ENCODE measurements at regions not wholly inside any gene's neighbourhood (a gene's known extent, or its start where the extent isn't known, plus 50 kb on each side); places are given as distances from the start of the nearest gene placed in this dataset.

DNA sequence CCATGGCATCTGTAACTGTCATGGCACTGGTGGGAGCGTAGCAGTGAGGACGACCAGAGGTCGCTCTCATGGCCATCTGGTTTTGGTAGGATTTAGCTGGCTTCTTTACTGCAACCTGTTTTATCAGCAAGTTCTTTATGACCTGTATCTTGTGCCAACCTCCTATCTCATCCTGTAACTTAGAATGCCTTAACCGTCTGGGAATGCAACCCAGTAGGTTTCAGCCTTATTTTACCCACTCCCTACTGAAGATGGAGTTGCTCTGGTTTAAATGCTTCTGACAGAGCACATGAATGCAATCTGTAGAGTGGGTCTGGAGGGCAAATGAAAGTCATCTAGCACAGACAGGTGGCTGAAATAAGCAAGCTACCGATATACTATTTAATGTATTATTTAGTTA is 55.3 kb upstream of the OPN4 start:
- Histone ChIP-seq H3K27ac (no peak overlapping the region), H3K4me3 (no peak overlapping the region), H3K4me2 (no peak overlapping the region), H3K4me1 (peaks cover 5% of the 10 kb centered on the region; the same call in 2 of the 3 replicates), H3K9me3 (no peaks in the 10 kb centered on the region)
- TF ChIP-seq RAD21 (conservative IDR thresholded peaks at IDR 0.05 in 1 of 2, IDR thresholded peaks at IDR 0.05 in 1 of 2): no peak
- no peak for TF ChIP-seq ZNF302 (CRISPR knock-in tag; IDR thresholded peaks at IDR 0.05)
- TF ChIP-seq ELK1 (IDR thresholded peaks at IDR 0.05; ENCODE audit: low read depth, low read length): no peak
- no peak for TF ChIP-seq SREBF2 (IDR thresholded peaks at IDR 0.05)
- TF ChIP-seq TFCP2L1 (CRISPR knock-in tag; IDR thresholded peaks at IDR 0.05): no peak
- TF ChIP-seq FOXS1 (CRISPR knock-in tag; IDR thresholded peaks at IDR 0.05): no peak
- TF ChIP-seq E2F6 (IDR thresholded peaks at IDR 0.05; ENCODE audit: borderline replicate concordance, low read depth): no peak
- TF ChIP-seq KDM1A (IDR thresholded peaks at IDR 0.05; ENCODE audit: low read depth): no peak
- TF ChIP-seq NR3C1 (IDR thresholded peaks at IDR 0.05): no peak
- no peak for TF ChIP-seq PHF8 (IDR thresholded peaks at IDR 0.05; ENCODE audit: borderline replicate concordance, low read depth)
- TF ChIP-seq ZFP36 (IDR thresholded peaks at IDR 0.05; ENCODE audit: borderline replicate concordance, partially characterized antibody): no peak
- TF ChIP-seq NPAS2 (CRISPR knock-in tag; IDR thresholded peaks at IDR 0.05; ENCODE audit: borderline replicate concordance): no peak
- TF ChIP-seq POLR2A (IDR thresholded peaks at IDR 0.05; ENCODE audit: low read length): no peak
- DNase-seq (ENCODE audit: low read depth in 1 of 2, low spot score in 1 of 2) (no peak), ATAC-seq (no peak), FAIRE-seq (no peak)
- 85% methylated on average over 5 of the region's 5 CpGs for WGBS (ENCODE audit: missing lambda C conversion rate)
- POLR2A ChIA-PET: no interaction called here
- CTCF ChIA-PET: interaction anchor here (7.0 kb wide), 1 partner anchor 14 kb away, joined by 35 read pairs; no protein-coding TSS in a partner anchor

GRCh38 chr10:86599729-86600128 is 54.6 kb upstream of the OPN4 start:
- H3K4me1 ChIP-seq: peaks cover 2% of the 10 kb centered on the region; the same call in 2 of the 3 replicates
- no peaks in the 10 kb centered on the region for H3K9me3 ChIP-seq
- 42% methylated on average over 4 of the region's 4 CpGs for WGBS (ENCODE audit: missing lambda C conversion rate)
- FAIRE-seq (no peak), ATAC-seq (peak; percentile 26 to 55; a peak in 3 of 6 replicates), DNase-seq (ENCODE audit: low read depth in 1 of 2, low spot score in 1 of 2) (no peak)
- POLR2A ChIA-PET: no interaction called here
- TF ChIP-seq, protein P1, sequence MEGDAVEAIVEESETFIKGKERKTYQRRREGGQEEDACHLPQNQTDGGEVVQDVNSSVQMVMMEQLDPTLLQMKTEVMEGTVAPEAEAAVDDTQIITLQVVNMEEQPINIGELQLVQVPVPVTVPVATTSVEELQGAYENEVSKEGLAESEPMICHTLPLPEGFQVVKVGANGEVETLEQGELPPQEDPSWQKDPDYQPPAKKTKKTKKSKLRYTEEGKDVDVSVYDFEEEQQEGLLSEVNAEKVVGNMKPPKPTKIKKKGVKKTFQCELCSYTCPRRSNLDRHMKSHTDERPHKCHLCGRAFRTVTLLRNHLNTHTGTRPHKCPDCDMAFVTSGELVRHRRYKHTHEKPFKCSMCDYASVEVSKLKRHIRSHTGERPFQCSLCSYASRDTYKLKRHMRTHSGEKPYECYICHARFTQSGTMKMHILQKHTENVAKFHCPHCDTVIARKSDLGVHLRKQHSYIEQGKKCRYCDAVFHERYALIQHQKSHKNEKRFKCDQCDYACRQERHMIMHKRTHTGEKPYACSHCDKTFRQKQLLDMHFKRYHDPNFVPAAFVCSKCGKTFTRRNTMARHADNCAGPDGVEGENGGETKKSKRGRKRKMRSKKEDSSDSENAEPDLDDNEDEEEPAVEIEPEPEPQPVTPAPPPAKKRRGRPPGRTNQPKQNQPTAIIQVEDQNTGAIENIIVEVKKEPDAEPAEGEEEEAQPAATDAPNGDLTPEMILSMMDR (IDR thresholded peaks at IDR 0.05): no peak
- TF ChIP-seq HEYL (CRISPR knock-in tag; IDR thresholded peaks at IDR 0.05) (no peak), PBX3 (IDR thresholded peaks at IDR 0.05) (no peak), ELK1 (IDR thresholded peaks at IDR 0.05; ENCODE audit: low read depth, low read length) (no peak), MAZ (IDR thresholded peaks at IDR 0.05; ENCODE audit: borderline replicate concordance, low read depth, low read length) (no peak), CEBPB (IDR thresholded peaks at IDR 0.05) (no peak), CHD4 (IDR thresholded peaks at IDR 0.05; ENCODE audit: borderline replicate concordance) (no peak), ZFP36 (IDR thresholded peaks at IDR 0.05; ENCODE audit: borderline replicate concordance, partially characterized antibody) (no peak), FOXS1 (CRISPR knock-in tag; IDR thresholded peaks at IDR 0.05) (no peak), TFCP2L1 (CRISPR knock-in tag; IDR thresholded peaks at IDR 0.05) (no peak), POLR2AphosphoS2 (conservative IDR thresholded peaks at IDR 0.05; ENCODE audit: low read length) (no peak)
- TF ChIP-seq, protein P2, sequence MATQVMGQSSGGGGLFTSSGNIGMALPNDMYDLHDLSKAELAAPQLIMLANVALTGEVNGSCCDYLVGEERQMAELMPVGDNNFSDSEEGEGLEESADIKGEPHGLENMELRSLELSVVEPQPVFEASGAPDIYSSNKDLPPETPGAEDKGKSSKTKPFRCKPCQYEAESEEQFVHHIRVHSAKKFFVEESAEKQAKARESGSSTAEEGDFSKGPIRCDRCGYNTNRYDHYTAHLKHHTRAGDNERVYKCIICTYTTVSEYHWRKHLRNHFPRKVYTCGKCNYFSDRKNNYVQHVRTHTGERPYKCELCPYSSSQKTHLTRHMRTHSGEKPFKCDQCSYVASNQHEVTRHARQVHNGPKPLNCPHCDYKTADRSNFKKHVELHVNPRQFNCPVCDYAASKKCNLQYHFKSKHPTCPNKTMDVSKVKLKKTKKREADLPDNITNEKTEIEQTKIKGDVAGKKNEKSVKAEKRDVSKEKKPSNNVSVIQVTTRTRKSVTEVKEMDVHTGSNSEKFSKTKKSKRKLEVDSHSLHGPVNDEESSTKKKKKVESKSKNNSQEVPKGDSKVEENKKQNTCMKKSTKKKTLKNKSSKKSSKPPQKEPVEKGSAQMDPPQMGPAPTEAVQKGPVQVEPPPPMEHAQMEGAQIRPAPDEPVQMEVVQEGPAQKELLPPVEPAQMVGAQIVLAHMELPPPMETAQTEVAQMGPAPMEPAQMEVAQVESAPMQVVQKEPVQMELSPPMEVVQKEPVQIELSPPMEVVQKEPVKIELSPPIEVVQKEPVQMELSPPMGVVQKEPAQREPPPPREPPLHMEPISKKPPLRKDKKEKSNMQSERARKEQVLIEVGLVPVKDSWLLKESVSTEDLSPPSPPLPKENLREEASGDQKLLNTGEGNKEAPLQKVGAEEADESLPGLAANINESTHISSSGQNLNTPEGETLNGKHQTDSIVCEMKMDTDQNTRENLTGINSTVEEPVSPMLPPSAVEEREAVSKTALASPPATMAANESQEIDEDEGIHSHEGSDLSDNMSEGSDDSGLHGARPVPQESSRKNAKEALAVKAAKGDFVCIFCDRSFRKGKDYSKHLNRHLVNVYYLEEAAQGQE (IDR thresholded peaks at IDR 0.05): no peak
- no peak overlapping the region for H3K4me2 ChIP-seq
- CTCF ChIA-PET: interaction anchor here (7.0 kb wide), 1 partner anchor 15 kb away, joined by 35 read pairs; no protein-coding TSS in a partner anchor
- no peak overlapping the region for H3K27ac ChIP-seq
- H3K4me3 ChIP-seq: no peak overlapping the region
